ENCODE measurements at regions not wholly inside any gene's neighbourhood (a gene's known extent, or its start where the extent isn't known, plus 50 kb on each side); places are given as distances from the start of the nearest gene placed in this dataset.

DNA sequence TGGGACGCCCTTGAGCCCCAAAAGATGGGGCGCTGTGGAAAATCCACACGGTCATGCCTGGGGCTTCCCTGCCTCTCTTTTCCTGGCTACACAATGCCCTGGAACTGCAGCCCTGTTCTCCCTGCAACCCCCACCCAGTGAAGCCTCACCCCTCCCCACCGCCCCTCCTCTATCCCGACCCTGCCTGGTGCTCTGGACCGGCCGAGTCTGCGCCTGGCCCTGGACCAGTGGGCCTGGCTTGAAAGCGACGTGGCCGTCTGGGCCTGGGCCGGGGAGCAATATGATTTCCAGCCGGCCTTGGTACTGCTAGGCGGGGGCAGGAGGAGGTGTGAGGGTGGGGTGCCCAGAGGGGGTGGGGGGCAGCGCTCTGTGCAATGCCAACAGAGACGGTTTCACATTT lies 71.0 kb upstream of the RNU6ATAC start (continued):
- TF ChIP-seq, protein P1, sequence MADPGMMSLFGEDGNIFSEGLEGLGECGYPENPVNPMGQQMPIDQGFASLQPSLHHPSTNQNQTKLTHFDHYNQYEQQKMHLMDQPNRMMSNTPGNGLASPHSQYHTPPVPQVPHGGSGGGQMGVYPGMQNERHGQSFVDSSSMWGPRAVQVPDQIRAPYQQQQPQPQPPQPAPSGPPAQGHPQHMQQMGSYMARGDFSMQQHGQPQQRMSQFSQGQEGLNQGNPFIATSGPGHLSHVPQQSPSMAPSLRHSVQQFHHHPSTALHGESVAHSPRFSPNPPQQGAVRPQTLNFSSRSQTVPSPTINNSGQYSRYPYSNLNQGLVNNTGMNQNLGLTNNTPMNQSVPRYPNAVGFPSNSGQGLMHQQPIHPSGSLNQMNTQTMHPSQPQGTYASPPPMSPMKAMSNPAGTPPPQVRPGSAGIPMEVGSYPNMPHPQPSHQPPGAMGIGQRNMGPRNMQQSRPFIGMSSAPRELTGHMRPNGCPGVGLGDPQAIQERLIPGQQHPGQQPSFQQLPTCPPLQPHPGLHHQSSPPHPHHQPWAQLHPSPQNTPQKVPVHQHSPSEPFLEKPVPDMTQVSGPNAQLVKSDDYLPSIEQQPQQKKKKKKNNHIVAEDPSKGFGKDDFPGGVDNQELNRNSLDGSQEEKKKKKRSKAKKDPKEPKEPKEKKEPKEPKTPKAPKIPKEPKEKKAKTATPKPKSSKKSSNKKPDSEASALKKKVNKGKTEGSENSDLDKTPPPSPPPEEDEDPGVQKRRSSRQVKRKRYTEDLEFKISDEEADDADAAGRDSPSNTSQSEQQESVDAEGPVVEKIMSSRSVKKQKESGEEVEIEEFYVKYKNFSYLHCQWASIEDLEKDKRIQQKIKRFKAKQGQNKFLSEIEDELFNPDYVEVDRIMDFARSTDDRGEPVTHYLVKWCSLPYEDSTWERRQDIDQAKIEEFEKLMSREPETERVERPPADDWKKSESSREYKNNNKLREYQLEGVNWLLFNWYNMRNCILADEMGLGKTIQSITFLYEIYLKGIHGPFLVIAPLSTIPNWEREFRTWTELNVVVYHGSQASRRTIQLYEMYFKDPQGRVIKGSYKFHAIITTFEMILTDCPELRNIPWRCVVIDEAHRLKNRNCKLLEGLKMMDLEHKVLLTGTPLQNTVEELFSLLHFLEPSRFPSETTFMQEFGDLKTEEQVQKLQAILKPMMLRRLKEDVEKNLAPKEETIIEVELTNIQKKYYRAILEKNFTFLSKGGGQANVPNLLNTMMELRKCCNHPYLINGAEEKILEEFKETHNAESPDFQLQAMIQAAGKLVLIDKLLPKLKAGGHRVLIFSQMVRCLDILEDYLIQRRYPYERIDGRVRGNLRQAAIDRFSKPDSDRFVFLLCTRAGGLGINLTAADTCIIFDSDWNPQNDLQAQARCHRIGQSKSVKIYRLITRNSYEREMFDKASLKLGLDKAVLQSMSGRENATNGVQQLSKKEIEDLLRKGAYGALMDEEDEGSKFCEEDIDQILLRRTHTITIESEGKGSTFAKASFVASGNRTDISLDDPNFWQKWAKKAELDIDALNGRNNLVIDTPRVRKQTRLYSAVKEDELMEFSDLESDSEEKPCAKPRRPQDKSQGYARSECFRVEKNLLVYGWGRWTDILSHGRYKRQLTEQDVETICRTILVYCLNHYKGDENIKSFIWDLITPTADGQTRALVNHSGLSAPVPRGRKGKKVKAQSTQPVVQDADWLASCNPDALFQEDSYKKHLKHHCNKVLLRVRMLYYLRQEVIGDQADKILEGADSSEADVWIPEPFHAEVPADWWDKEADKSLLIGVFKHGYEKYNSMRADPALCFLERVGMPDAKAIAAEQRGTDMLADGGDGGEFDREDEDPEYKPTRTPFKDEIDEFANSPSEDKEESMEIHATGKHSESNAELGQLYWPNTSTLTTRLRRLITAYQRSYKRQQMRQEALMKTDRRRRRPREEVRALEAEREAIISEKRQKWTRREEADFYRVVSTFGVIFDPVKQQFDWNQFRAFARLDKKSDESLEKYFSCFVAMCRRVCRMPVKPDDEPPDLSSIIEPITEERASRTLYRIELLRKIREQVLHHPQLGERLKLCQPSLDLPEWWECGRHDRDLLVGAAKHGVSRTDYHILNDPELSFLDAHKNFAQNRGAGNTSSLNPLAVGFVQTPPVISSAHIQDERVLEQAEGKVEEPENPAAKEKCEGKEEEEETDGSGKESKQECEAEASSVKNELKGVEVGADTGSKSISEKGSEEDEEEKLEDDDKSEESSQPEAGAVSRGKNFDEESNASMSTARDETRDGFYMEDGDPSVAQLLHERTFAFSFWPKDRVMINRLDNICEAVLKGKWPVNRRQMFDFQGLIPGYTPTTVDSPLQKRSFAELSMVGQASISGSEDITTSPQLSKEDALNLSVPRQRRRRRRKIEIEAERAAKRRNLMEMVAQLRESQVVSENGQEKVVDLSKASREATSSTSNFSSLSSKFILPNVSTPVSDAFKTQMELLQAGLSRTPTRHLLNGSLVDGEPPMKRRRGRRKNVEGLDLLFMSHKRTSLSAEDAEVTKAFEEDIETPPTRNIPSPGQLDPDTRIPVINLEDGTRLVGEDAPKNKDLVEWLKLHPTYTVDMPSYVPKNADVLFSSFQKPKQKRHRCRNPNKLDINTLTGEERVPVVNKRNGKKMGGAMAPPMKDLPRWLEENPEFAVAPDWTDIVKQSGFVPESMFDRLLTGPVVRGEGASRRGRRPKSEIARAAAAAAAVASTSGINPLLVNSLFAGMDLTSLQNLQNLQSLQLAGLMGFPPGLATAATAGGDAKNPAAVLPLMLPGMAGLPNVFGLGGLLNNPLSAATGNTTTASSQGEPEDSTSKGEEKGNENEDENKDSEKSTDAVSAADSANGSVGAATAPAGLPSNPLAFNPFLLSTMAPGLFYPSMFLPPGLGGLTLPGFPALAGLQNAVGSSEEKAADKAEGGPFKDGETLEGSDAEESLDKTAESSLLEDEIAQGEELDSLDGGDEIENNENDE (IDR thresholded peaks at IDR 0.05; ENCODE audit: insufficient replicate concordance, low read length), result no peak
